ENCODE measurements at regions not wholly inside any gene's neighbourhood (a gene's known extent, or its start where the extent isn't known, plus 50 kb on each side); places are given as distances from the start of the nearest gene placed in this dataset.

DNA sequence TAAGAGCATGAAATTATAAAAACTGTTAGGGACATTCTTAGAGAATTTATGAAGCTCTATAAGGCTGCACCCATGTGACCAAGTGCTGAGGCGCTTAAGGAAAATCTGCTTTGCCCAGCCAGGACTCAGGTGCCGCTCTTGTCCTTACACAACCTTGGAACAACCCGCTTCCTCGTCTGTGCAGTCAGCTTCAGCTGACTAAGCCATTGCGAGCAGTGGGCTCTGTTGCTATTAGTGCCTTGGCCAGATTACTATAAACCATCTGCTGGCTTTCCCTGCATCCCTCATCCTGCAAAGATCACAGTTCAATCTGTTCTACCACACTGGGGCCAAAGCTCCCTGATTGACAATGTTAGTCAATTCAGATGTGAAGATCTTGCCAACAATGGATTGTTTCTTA, 89.1 kb upstream of the E2F3 start:
- Histone ChIP-seq H3K9me3 (peaks cover 0 to 3% (median 0%) of the 10 kb centered on the region in 12 donors), H3K4me3 (no peak overlapping the region), H3K36me3 (no peaks in the 10 kb centered on the region), H3K27ac (no peak overlapping the region), H3K27me3 (no peaks in the 10 kb centered on the region), H3K4me1 (no peaks in the 10 kb centered on the region)
- intact Hi-C loops (cut with DNase I), result no loop called here
- ATAC-seq (no peak), DNase-seq (no peak)
- TF ChIP-seq POLR2A (IDR thresholded peaks at IDR 0.05) (no peak), CTCF (IDR thresholded peaks at IDR 0.05) (no peak)
- WGBS, 4 donors, result 76 to 86% (median 81%) methylated on average over 5 of the region's 5 CpGs

GRCh38 chr6:20313051-20313450, 88.6 kb upstream of the E2F3 start:
- ATAC-seq, result no peak
- H3K4me3 ChIP-seq, result no peak overlapping the region

GRCh38 chr6:20313960-20314530, 87.6 kb upstream of the E2F3 start:
- no peak for ATAC-seq
- TF ChIP-seq CTCF (IDR thresholded peaks at IDR 0.05) (no peak), POLR2A (IDR thresholded peaks at IDR 0.05) (no peak)
- H3K36me3 ChIP-seq, result no peaks in the 10 kb centered on the region
- intact Hi-C loops (cut with DNase I), result no loop called here
- H3K27ac ChIP-seq, result no peak overlapping the region
- no peaks in the 10 kb centered on the region for H3K27me3 ChIP-seq
- no peaks in the 10 kb centered on the region for H3K4me1 ChIP-seq
- H3K4me3 ChIP-seq, result no peak overlapping the region
- H3K9me3 ChIP-seq, result peaks cover 0 to 3% (median 0%) of the 10 kb centered on the region in 12 donors
- WGBS, 4 donors, result 57 to 76% (median 64%) methylated on average over 7 of the region's 7 CpGs
- DNase-seq, result no peak

More at GRCh38 chr6:20313051-20313450, 88.6 kb upstream of the E2F3 start:
- Histone ChIP-seq H3K27me3 (no peaks in the 10 kb centered on the region), H3K4me1 (no peaks in the 10 kb centered on the region), H3K27ac (no peak overlapping the region), H3K9me3 (peaks cover 0 to 3% (median 0%) of the 10 kb centered on the region in 12 donors), H3K36me3 (no peaks in the 10 kb centered on the region)
- intact Hi-C loops (cut with DNase I), result no loop called here
- TF ChIP-seq CTCF (IDR thresholded peaks at IDR 0.05) (no peak), POLR2A (IDR thresholded peaks at IDR 0.05) (no peak)
- no peak for DNase-seq
- 35 to 48% (median 44%) methylated on average over 3 of the region's 3 CpGs for WGBS, 4 donors

DNA sequence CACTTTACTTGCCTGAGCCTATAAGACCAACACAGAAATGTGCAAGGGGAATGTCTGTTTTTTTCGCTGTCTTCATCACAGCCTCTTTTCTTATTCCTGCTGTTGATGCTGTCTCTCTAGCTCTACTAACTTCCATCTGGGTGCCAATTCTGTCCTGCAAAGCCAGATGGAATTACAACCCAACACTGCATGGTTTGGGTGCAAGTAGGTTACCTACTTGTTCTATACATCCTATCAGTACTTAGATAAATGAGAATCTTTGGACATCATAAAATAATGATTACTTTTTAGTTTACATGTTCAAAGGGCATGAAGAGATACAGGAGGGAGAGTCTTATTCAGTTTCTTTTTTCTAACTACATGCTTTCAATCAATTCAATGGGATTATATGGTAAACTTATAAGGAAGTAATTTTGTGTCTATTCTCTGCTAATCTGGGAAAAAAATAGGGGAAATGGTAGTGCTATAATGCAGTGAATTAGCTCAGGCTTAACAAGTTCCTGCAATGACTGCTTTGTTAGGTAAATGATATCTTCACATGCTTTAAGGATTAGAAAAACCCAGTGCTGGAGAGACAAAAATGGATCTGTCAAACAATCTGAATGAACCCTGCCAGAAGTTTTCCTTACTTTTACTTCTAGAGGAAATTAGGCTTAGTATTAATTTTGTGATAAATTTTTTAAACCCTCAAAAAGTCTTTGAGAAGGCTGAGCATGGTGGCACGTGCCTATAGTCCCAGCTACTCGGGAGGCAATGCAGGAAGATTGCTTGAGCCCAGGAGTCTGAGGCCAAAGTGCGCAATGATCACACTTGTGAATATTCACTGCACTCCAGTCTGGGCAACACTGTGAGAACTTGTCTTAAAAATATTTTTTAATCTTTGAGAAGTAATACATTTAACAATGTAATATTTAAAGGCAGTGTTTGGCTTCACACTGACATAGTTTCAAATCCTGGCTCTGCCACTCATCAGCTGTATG, 86.5 kb upstream of the E2F3 start:
- TF ChIP-seq CTCF (IDR thresholded peaks at IDR 0.05), result no peak
- no peak for TF ChIP-seq POLR2A (IDR thresholded peaks at IDR 0.05)
- intact Hi-C loops (cut with DNase I), result no loop called here

More for the DNA sequence above, 86.5 kb upstream of the E2F3 start:
- peaks cover 0 to 3% (median 0%) of the 10 kb centered on the region in 12 donors for H3K9me3 ChIP-seq
- H3K27me3 ChIP-seq, result no peaks in the 10 kb centered on the region
- H3K36me3 ChIP-seq, result no peaks in the 10 kb centered on the region
- DNase-seq (no peak), ATAC-seq (no peak)
- no peak overlapping the region for H3K4me3 ChIP-seq
- H3K27ac ChIP-seq, result no peak overlapping the region
- H3K4me1 ChIP-seq, result no peaks in the 10 kb centered on the region
- WGBS, 4 donors, result 79 to 88% (median 84%) methylated on average over 4 of the region's 4 CpGs

Data from heart left ventricle (tissue), 16 donors.